ENCODE measurements at regions not wholly inside any gene's neighbourhood (a gene's known extent, or its start where the extent isn't known, plus 50 kb on each side); places are given as distances from the start of the nearest gene placed in this dataset.

DNA sequence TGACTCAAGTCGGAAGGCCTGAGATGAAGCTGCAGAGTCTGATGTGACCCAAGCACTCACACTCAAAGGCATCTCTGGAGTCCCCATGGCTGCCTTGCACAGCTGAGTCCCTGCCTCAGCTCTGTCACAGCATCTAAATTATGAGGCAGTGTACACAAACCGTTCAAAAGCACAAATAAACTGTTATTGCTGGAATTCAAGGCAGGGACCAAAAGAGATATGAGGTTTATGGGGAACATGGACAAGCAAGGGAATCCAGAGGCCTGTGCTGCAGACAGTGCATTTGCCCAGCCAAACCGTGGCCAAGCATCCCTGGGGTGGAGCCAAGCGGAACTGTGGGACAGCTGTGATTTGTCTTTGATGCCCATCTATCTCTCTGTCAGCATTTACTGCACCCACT, 91.3 kb downstream of the RPS29 start:
- TF ChIP-seq, protein P1, sequence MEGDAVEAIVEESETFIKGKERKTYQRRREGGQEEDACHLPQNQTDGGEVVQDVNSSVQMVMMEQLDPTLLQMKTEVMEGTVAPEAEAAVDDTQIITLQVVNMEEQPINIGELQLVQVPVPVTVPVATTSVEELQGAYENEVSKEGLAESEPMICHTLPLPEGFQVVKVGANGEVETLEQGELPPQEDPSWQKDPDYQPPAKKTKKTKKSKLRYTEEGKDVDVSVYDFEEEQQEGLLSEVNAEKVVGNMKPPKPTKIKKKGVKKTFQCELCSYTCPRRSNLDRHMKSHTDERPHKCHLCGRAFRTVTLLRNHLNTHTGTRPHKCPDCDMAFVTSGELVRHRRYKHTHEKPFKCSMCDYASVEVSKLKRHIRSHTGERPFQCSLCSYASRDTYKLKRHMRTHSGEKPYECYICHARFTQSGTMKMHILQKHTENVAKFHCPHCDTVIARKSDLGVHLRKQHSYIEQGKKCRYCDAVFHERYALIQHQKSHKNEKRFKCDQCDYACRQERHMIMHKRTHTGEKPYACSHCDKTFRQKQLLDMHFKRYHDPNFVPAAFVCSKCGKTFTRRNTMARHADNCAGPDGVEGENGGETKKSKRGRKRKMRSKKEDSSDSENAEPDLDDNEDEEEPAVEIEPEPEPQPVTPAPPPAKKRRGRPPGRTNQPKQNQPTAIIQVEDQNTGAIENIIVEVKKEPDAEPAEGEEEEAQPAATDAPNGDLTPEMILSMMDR (IDR thresholded peaks at IDR 0.05; ENCODE audit: low read depth, low read length): no peak
- no peak for TF ChIP-seq MYC (IDR thresholded peaks at IDR 0.05; ENCODE audit: low read depth, low read length)
- TF ChIP-seq, protein P2, sequence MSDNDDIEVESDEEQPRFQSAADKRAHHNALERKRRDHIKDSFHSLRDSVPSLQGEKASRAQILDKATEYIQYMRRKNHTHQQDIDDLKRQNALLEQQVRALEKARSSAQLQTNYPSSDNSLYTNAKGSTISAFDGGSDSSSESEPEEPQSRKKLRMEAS (IDR thresholded peaks at IDR 0.05; ENCODE audit: low read depth, low read length): no peak
- DNase-seq (ENCODE audit: low read depth): no peak
- no peak overlapping the region for H3K4me3 ChIP-seq (ENCODE audit: low read depth, low read length)

DNA sequence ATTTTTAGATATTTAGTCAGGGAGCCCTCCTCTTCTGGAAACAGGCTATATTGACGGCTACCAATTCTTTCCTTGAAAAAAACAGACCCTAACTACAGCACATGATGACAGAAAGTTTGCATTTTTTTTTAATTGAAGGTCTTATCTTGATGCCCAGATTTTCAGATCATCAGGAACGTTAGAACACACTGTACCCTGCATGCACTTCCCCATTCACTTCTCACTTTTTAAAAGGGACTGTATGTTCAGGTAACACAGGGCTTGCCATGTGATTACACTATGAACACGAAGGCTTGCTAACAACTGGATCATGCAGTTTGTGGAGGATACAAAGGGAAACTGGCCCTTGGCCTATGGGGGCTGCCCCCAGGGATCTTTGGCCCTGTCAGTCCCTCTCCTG, 92.6 kb downstream of the RPS29 start:
- H3K4me3 ChIP-seq (ENCODE audit: low read depth, low read length): no peak overlapping the region
- TF ChIP-seq, protein P2 (IDR thresholded peaks at IDR 0.05; ENCODE audit: low read depth, low read length): no peak
- DNase-seq (ENCODE audit: low read depth): no peak

DNA sequence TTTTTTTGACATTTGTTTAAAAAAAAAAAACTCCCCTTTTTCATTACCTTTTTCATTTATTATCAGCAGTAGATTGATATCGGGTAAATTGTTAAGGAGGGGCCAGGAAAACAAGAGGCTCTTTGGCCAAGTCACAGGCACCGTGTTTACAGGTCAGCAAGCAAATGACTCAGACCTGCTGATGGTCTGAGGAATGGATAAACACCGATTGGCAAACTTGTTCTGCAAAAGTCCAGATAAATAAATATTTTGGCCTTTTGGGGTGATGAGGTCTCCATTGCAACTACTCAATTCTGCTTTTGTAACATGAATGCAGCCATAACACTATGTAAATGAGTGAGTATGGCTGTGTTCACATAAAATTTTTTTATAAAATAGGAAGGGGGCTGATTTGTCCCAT, 94.0 kb downstream of the RPS29 start:
- no peak overlapping the region for H3K4me3 ChIP-seq (ENCODE audit: low read depth, low read length)
- DNase-seq (ENCODE audit: low read depth): no peak
- no peak for TF ChIP-seq POLR2A (IDR thresholded peaks at IDR 0.05; ENCODE audit: extremely low read depth, insufficient read length)
- TF ChIP-seq, protein P2 (IDR thresholded peaks at IDR 0.05; ENCODE audit: low read depth, low read length): no peak

DNA sequence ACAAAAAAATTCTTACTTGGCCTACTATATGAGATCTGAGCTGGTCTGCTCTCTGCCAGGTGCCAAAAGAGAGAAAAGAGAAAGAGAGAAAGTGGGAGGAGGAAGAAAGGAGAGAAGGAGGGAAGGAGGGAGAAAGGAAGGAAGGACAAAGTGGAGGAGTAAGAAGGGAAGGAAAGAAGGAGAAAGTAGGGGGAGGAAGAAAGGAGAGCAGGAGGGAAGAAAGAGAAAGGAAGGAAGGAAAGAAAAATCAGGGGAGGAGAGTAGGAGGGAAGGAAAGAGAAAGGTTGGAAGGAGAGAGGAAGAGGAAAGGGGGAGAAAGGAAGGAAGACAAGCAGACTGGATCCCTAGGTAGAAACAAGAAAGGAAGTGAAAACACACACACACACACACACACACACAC, 96.8 kb downstream of the RPS29 start:
- no peak for DNase-seq (ENCODE audit: low read depth)
- no peak overlapping the region for H3K4me3 ChIP-seq (ENCODE audit: low read depth, low read length)
- TF ChIP-seq MYC (IDR thresholded peaks at IDR 0.05; ENCODE audit: low read depth, low read length) (no peak), POLR2A (IDR thresholded peaks at IDR 0.05; ENCODE audit: extremely low read depth, insufficient read length) (no peak)
- TF ChIP-seq, protein P1 (IDR thresholded peaks at IDR 0.05; ENCODE audit: low read depth, low read length): no peak
- TF ChIP-seq, protein P2 (IDR thresholded peaks at IDR 0.05; ENCODE audit: low read depth, low read length): no peak

DNA sequence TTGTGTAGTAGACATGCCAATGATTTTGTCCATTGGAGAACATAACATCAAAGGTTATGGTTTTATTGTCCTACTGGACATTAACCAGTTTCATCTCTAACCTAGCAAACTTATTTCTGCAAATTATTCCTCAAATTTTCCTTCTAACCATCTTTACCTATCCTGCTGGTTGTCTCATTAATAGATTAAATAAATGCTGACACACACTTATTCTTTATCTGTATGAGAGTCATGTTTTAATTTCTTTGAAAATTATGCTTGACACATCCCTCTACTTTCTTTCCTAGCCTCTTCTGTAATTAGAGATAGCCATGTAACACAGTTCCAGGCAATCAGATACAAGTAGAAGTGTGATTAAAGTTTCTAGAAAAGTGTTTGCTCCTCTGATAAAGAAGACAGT, 98.9 kb downstream of the RPS29 start:
- TF ChIP-seq POLR2A (IDR thresholded peaks at IDR 0.05; ENCODE audit: extremely low read depth, insufficient read length) (no peak), MYC (IDR thresholded peaks at IDR 0.05; ENCODE audit: low read depth, low read length) (no peak)
- TF ChIP-seq, protein P1 (IDR thresholded peaks at IDR 0.05; ENCODE audit: low read depth, low read length): no peak
- TF ChIP-seq, protein P2 (IDR thresholded peaks at IDR 0.05; ENCODE audit: low read depth, low read length): no peak
- H3K4me3 ChIP-seq (ENCODE audit: low read depth, low read length): no peak overlapping the region
- no peak for DNase-seq (ENCODE audit: low read depth)

DNA sequence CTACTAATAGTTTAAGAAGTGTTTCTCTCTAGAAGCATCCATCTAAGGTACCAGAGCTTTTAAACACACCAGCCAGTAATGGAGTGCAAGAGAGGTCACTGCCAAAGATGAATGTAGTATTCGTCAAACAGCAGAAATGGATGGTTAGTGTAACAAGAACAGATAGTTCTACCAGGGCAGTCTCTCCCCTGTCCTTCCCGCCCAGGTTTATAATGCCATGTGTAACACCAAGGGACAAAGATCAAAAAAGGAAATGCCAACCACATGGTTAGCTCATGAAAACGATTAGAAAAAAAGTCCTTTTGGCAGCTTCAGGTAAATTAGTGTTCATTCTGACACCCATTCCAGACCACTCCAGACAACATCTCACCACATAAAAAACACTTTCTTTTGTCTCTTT, 100.9 kb downstream of the RPS29 start:
- TF ChIP-seq POLR2A (IDR thresholded peaks at IDR 0.05; ENCODE audit: extremely low read depth, insufficient read length): no peak
- DNase-seq (ENCODE audit: low read depth): no peak
- no peak overlapping the region for H3K4me3 ChIP-seq (ENCODE audit: low read depth, low read length)

DNA sequence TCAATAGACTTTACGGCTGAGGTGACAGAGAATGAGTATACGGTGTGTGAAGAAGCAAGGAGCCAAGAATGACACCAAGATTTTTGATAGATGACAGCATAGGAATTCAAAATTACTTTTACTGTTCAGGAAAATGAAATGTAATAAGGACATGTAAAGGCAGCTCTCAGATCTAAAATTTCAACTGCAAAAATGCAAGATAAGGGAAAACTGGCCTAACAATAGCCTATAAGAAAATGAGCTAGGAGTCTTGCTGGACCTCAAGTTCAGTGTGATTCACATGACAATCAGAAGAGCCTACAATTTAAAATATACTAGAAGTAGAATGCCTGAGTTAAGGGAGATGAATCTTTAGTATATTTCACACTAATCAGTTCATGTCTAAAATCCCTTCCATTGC, 102.0 kb downstream of the RPS29 start:
- TF ChIP-seq, protein P2 (IDR thresholded peaks at IDR 0.05; ENCODE audit: low read depth, low read length): no peak
- TF ChIP-seq POLR2A (IDR thresholded peaks at IDR 0.05; ENCODE audit: extremely low read depth, insufficient read length) (no peak), MYC (IDR thresholded peaks at IDR 0.05; ENCODE audit: low read depth, low read length) (no peak)
- TF ChIP-seq, protein P1 (IDR thresholded peaks at IDR 0.05; ENCODE audit: low read depth, low read length): no peak
- no peak overlapping the region for H3K4me3 ChIP-seq (ENCODE audit: low read depth, low read length)
- no peak for DNase-seq (ENCODE audit: low read depth)
